CD4-positive, alpha-beta memory T cell (primary cell): ENCODE measurements at regions not wholly inside any gene's neighbourhood (a gene's known extent, or its start where the extent isn't known, plus 50 kb on each side); places are given as distances from the start of the nearest gene placed in this dataset.

Experiments
- CTCF ChIA-PET: fragments of 350-600 bp; sonication (Branson Sonifier 250); formaldehyde crosslinking; loops from one replicate; lab custom pipeline; 2021; ENCODE audit warnings: inconsistent platforms; ENCODE audit not compliant: partially characterized antibody; lab: Charles Lee
- POLR2A ChIA-PET: fragments of 350-600 bp; sonication (Branson Sonifier 250); formaldehyde crosslinking; loops from one replicate; lab custom pipeline; 2021; ENCODE audit not compliant: partially characterized antibody; lab: Charles Lee
- DNase-seq, 5 donors: peaks; one replicate each; pipeline versions ENCODE4 v3.0.0 to v3.0.0-alpha.2; 2020 to 2022; ENCODE audit warnings: mixed read lengths in 1 of 5
- H3K27ac ChIP-seq: one replicate; pipeline ENCODE4 v1.7.0; 2013; ENCODE audit warnings: low read depth, low read length
- H3K27me3 ChIP-seq: 2 replicates; pipeline ENCODE4 v1.7.0; 2013; ENCODE audit warnings: mild to moderate bottlenecking, low read length, moderate library complexity; ENCODE audit not compliant: insufficient read depth
- H3K36me3 ChIP-seq: 2 replicates; pipeline ENCODE4 v1.7.0; 2013; ENCODE audit warnings: mild to moderate bottlenecking, low read length, moderate library complexity; ENCODE audit not compliant: insufficient read depth
- H3K4me1 ChIP-seq: 2 replicates; pipeline ENCODE4 v1.7.0; 2013; ENCODE audit warnings: mild to moderate bottlenecking, low read length, moderate library complexity; ENCODE audit not compliant: insufficient read depth
- H3K4me3 ChIP-seq, 2 donors: one replicate each; pipeline ENCODE4 v1.7.0; 2013; ENCODE audit warnings: low read length in 2 of 2, mild to moderate bottlenecking in 1 of 2
- H3K9me3 ChIP-seq, 2 donors: one replicate each; pipeline ENCODE4 v1.7.0; 2013; ENCODE audit warnings: low read length in 2 of 2, control low read depth in 1 of 2; ENCODE audit not compliant: control insufficient read depth in 1 of 2
- H3K27ac Mint-ChIP-seq, 7 donors: one replicate each; pipeline ENCODE4 v1.8.0; 2020 to 2021; ENCODE audit warnings: mixed read lengths in 7 of 7, mild to moderate bottlenecking in 6 of 7, inconsistent platforms in 3 of 7, moderate library complexity in 3 of 7
- H3K27me3 Mint-ChIP-seq, 2 donors: one replicate each; pipeline ENCODE4 v1.8.0; 2020 to 2021; ENCODE audit warnings: mixed read lengths in 2 of 2
- H3K36me3 Mint-ChIP-seq, 2 donors: one replicate each; pipeline ENCODE4 v1.8.0; 2020 to 2021; ENCODE audit warnings: mixed read lengths in 2 of 2, inconsistent platforms in 1 of 2, mild to moderate bottlenecking in 1 of 2
- H3K4me1 Mint-ChIP-seq, 4 donors: one replicate each; pipeline ENCODE4 v1.8.0; 2020 to 2021; ENCODE audit warnings: mixed read lengths in 4 of 4, mild to moderate bottlenecking in 1 of 4
- H3K4me3 Mint-ChIP-seq, 8 donors: one replicate each; pipeline ENCODE4 v1.8.0; 2020 to 2021; ENCODE audit warnings: mixed read lengths in 8 of 8, mild to moderate bottlenecking in 7 of 8, moderate library complexity in 6 of 8, inconsistent platforms in 3 of 8
- H3K9me3 Mint-ChIP-seq, 8 donors: one replicate each; pipeline ENCODE4 v1.8.0; 2020 to 2021; ENCODE audit warnings: mixed read lengths in 8 of 8, mild to moderate bottlenecking in 5 of 8, inconsistent platforms in 3 of 8, moderate library complexity in 1 of 8
- intact Hi-C: fragments of 100-400 bp; cut with micrococcal nuclease; formaldehyde crosslinking; loops from one replicate; pipeline ENCODE4 v1.15.1; 2023

GRCh38 chr6:156725712-156726111, 51.5 kb upstream of the ARID1B start:
- no peak for DNase-seq
- intact Hi-C loops: no loop called here
- no peaks in the 10 kb centered on the region for H3K9me3 ChIP-seq
- CTCF ChIA-PET: no interaction called here
- peaks cover under 1% of the 10 kb centered on the region for H3K4me1 ChIP-seq
- H3K4me3 ChIP-seq: no peak overlapping the region
- Mint-ChIP-seq H3K4me1 (peaks cover 1 to 6% (median 3%) of the 10 kb centered on the region in 4 donors), H3K9me3 (no peaks in the 10 kb centered on the region), H3K36me3 (no peaks in the 10 kb centered on the region), H3K27ac (no peak overlapping the region), H3K27me3 (no peaks in the 10 kb centered on the region), H3K4me3 (no peak overlapping the region)
- H3K27me3 ChIP-seq: no peaks in the 10 kb centered on the region
- POLR2A ChIA-PET: no interaction called here
- H3K36me3 ChIP-seq: no peaks in the 10 kb centered on the region
- H3K27ac ChIP-seq: no peak overlapping the region

GRCh38 chr6:156720691-156721685, 56.2 kb upstream of the ARID1B start:
- no peaks in the 10 kb centered on the region for H3K9me3 Mint-ChIP-seq
- Histone ChIP-seq H3K4me3 (no peak overlapping the region), H3K4me1 (peaks cover 8% of the 10 kb centered on the region), H3K36me3 (no peaks in the 10 kb centered on the region), H3K9me3 (no peaks in the 10 kb centered on the region), H3K27me3 (no peaks in the 10 kb centered on the region), H3K27ac (peak overlapping the region; percentile 43)
- ChIA-PET POLR2A (interaction anchor here (0.8 to 3.8 kb wide), 5 partner anchors 35 to 1406 kb away, joined by 3 to 51 read pairs (median 6); partner anchors contain the start of gene ARID1B), CTCF (interaction anchor here (0.5 to 1.4 kb wide), 4 partner anchors 11 to 153 kb away, joined by 3 to 5 read pairs (median 3); no protein-coding TSS in a partner anchor)
- H3K4me3 Mint-ChIP-seq: peak overlapping the region in 7 of 8 donors; percentile 6 to 94 (median 82)
- H3K4me1 Mint-ChIP-seq: peaks cover 12 to 19% (median 17%) of the 10 kb centered on the region in 4 donors
- no peaks in the 10 kb centered on the region for H3K36me3 Mint-ChIP-seq
- DNase-seq: peak in 1 of 5 donors; percentile 1
- intact Hi-C loops: loop anchor here (1.0 to 2.0 kb wide), 2 partner anchors 34 to 56 kb away; partner anchors contain the start of gene ARID1B
- H3K27ac Mint-ChIP-seq: peak overlapping the region; percentile 49 to 92 (median 81)
- no peaks in the 10 kb centered on the region for H3K27me3 Mint-ChIP-seq

GRCh38 chr6:156719720-156720563, 57.2 kb upstream of the ARID1B start:
- Histone ChIP-seq H3K36me3 (no peaks in the 10 kb centered on the region), H3K4me3 (peak overlapping the region; percentile 71 to 84), H3K9me3 (no peaks in the 10 kb centered on the region), H3K27ac (peak overlapping the region; percentile 43), H3K4me1 (peaks cover 8% of the 10 kb centered on the region), H3K27me3 (no peaks in the 10 kb centered on the region)
- Mint-ChIP-seq H3K9me3 (no peaks in the 10 kb centered on the region), H3K27me3 (no peaks in the 10 kb centered on the region), H3K4me1 (peaks cover 12 to 19% (median 17%) of the 10 kb centered on the region in 4 donors), H3K36me3 (no peaks in the 10 kb centered on the region), H3K4me3 (peak overlapping the region; percentile 87 to 94 (median 90)), H3K27ac (peak overlapping the region; percentile 79 to 95 (median 93))
- ChIA-PET CTCF (interaction anchor here (0.5 to 1.4 kb wide), 4 partner anchors 12 to 152 kb away, joined by 3 to 5 read pairs (median 3); no protein-coding TSS in a partner anchor), POLR2A (interaction anchor here (0.8 to 3.8 kb wide), 5 partner anchors 34 to 1405 kb away, joined by 3 to 51 read pairs (median 6); partner anchors contain the start of gene ARID1B)
- peak; percentile 71 to 81 (median 75) for DNase-seq
- intact Hi-C loops: loop anchor here (1.0 to 2.0 kb wide), 2 partner anchors 33 to 57 kb away; partner anchors contain the start of gene ARID1B

- no peaks in the 10 kb centered on the region for H3K36me3 ChIP-seq
- peak in 1 of 5 donors; percentile 40 for DNase-seq
- Mint-ChIP-seq H3K27ac (peak overlapping the region; percentile 79 to 95 (median 93)), H3K36me3 (no peaks in the 10 kb centered on the region), H3K27me3 (no peaks in the 10 kb centered on the region), H3K9me3 (no peaks in the 10 kb centered on the region), H3K4me1 (peaks cover 12 to 19% (median 17%) of the 10 kb centered on the region in 4 donors), H3K4me3 (peak overlapping the region; percentile 87 to 94 (median 90))
- CTCF ChIA-PET: no interaction called here
- no peaks in the 10 kb centered on the region for H3K9me3 ChIP-seq
- H3K27me3 ChIP-seq: no peaks in the 10 kb centered on the region
- intact Hi-C loops: no loop called here
- H3K27ac ChIP-seq: peak overlapping the region; percentile 43
- H3K4me3 ChIP-seq: peak overlapping the region; percentile 71 to 84
- peaks cover 8% of the 10 kb centered on the region for H3K4me1 ChIP-seq
- POLR2A ChIA-PET: interaction anchor here (2.8 to 3.8 kb wide), 2 partner anchors 33 to 59 kb away, joined by 19 to 51 read pairs; partner anchors contain the start of gene ARID1B
Observed at GRCh38 chr6:156719395-156719719, 57.8 kb upstream of the ARID1B start.

GRCh38 chr6:156718647-156719394, 58.4 kb upstream of the ARID1B start:
- POLR2A ChIA-PET: interaction anchor here (2.8 to 3.8 kb wide), 2 partner anchors 33 to 60 kb away, joined by 19 to 51 read pairs; partner anchors contain the start of gene ARID1B
- intact Hi-C loops: no loop called here
- H3K9me3 Mint-ChIP-seq: no peaks in the 10 kb centered on the region

GRCh38 chr6:156717542-156717941, 59.6 kb upstream of the ARID1B start:
- H3K36me3 ChIP-seq: no peaks in the 10 kb centered on the region
- H3K27me3 ChIP-seq: no peaks in the 10 kb centered on the region
- no peak overlapping the region for H3K4me3 Mint-ChIP-seq
- intact Hi-C loops: no loop called here
- ChIA-PET POLR2A (interaction anchor here (3.8 kb wide), 1 partner anchor 61 kb away, joined by 51 read pairs; the partner anchor contains the start of gene ARID1B), CTCF (interaction anchor here (1.4 kb wide), 1 partner anchor 9 kb away, joined by 3 read pairs; no protein-coding TSS in a partner anchor)
- H3K9me3 Mint-ChIP-seq: no peaks in the 10 kb centered on the region
- H3K4me1 Mint-ChIP-seq: peaks cover 12 to 17% (median 15%) of the 10 kb centered on the region in 4 donors
- no peak overlapping the region for H3K27ac Mint-ChIP-seq
- DNase-seq: no peak
- H3K9me3 ChIP-seq: no peaks in the 10 kb centered on the region
- H3K27ac ChIP-seq: no peak overlapping the region
- H3K4me3 ChIP-seq: no peak overlapping the region
- no peaks in the 10 kb centered on the region for H3K36me3 Mint-ChIP-seq
- H3K4me1 ChIP-seq: peaks cover 8% of the 10 kb centered on the region
- no peaks in the 10 kb centered on the region for H3K27me3 Mint-ChIP-seq

More at GRCh38 chr6:156718647-156719394, 58.4 kb upstream of the ARID1B start:
- Mint-ChIP-seq H3K4me1 (peaks cover 12 to 19% (median 17%) of the 10 kb centered on the region in 4 donors), H3K27ac (peak overlapping the region in 2 of 7 donors; percentile 91 to 95), H3K36me3 (no peaks in the 10 kb centered on the region), H3K27me3 (no peaks in the 10 kb centered on the region), H3K4me3 (peak overlapping the region in 6 of 8 donors; percentile 15 to 91 (median 87))
- Histone ChIP-seq H3K27ac (no peak overlapping the region), H3K36me3 (no peaks in the 10 kb centered on the region), H3K4me3 (no peak overlapping the region), H3K4me1 (peaks cover 8% of the 10 kb centered on the region), H3K9me3 (no peaks in the 10 kb centered on the region), H3K27me3 (no peaks in the 10 kb centered on the region)
- DNase-seq: no peak
- CTCF ChIA-PET: no interaction called here
